ENCODE measurements at regions not wholly inside any gene's neighbourhood (a gene's known extent, or its start where the extent isn't known, plus 50 kb on each side); places are given as distances from the start of the nearest gene placed in this dataset.

GRCh38 chr1:30332116-30333094 is 391.0 kb downstream of the MATN1 start:
- no peak overlapping the region for H3K4me2 ChIP-seq (ENCODE audit: low read depth, low read length, poor library complexity, severe bottlenecking)
- H3K27me3 ChIP-seq (ENCODE audit: insufficient read depth, low read length, poor library complexity, severe bottlenecking), result no peaks in the 10 kb centered on the region
- no peaks in the 10 kb centered on the region for H3K79me2 ChIP-seq (ENCODE audit: insufficient read depth, low read length)
- no peak overlapping the region for H3K4me3 ChIP-seq (ENCODE audit: low read length, poor library complexity, severe bottlenecking)
- no peaks in the 10 kb centered on the region for H3F3A ChIP-seq (ENCODE audit: low read depth)
- no peaks in the 10 kb centered on the region for H3K9me2 ChIP-seq (replicated peaks; ENCODE audit: low read depth, low read length)
- no peaks in the 10 kb centered on the region for H4K20me1 ChIP-seq (ENCODE audit: insufficient read depth, low read length, poor library complexity, severe bottlenecking)
- H2AFZ ChIP-seq (ENCODE audit: low read length), result no peak overlapping the region
- H3K4me1 ChIP-seq (ENCODE audit: insufficient read depth, low read length, poor library complexity, severe bottlenecking), result no peaks in the 10 kb centered on the region
- H3K36me3 ChIP-seq (ENCODE audit: insufficient read depth, low read length), result no peaks in the 10 kb centered on the region
- H3K9ac ChIP-seq (ENCODE audit: low read depth, low read length, poor library complexity, severe bottlenecking), result no peak overlapping the region
- TF ChIP-seq EZH2phosphoT487 (IDR thresholded peaks at IDR 0.05; ENCODE audit: borderline replicate concordance) (no peak), CTCF (conservative IDR thresholded peaks at IDR 0.05; ENCODE audit: low read length) (no peak)
- peaks cover 3% of the 10 kb centered on the region; the same call in 1 of the 2 replicates for H3K9me3 ChIP-seq (ENCODE audit: insufficient read depth, low read depth, low read length)

GRCh38 chr1:30331415-30332065 is 391.8 kb downstream of the MATN1 start:
- Histone ChIP-seq H3K9me2 (replicated peaks; ENCODE audit: low read depth, low read length) (no peaks in the 10 kb centered on the region), H4K20me1 (ENCODE audit: insufficient read depth, low read length, poor library complexity, severe bottlenecking) (no peaks in the 10 kb centered on the region), H3K9ac (ENCODE audit: low read depth, low read length, poor library complexity, severe bottlenecking) (no peak overlapping the region), H2AFZ (ENCODE audit: low read length) (no peak overlapping the region), H3K9me3 (ENCODE audit: insufficient read depth, low read depth, low read length) (peaks cover 3% of the 10 kb centered on the region; the same call in 1 of the 2 replicates), H3K36me3 (ENCODE audit: insufficient read depth, low read length) (no peaks in the 10 kb centered on the region), H3K4me3 (ENCODE audit: low read length, poor library complexity, severe bottlenecking) (no peak overlapping the region), H3F3A (ENCODE audit: low read depth) (no peaks in the 10 kb centered on the region), H3K79me2 (ENCODE audit: insufficient read depth, low read length) (no peaks in the 10 kb centered on the region), H3K4me2 (ENCODE audit: low read depth, low read length, poor library complexity, severe bottlenecking) (no peak overlapping the region), H3K4me1 (ENCODE audit: insufficient read depth, low read length, poor library complexity, severe bottlenecking) (no peaks in the 10 kb centered on the region), H3K27me3 (ENCODE audit: insufficient read depth, low read length, poor library complexity, severe bottlenecking) (no peaks in the 10 kb centered on the region)
- TF ChIP-seq CTCF (conservative IDR thresholded peaks at IDR 0.05; ENCODE audit: low read length), result no peak
- TF ChIP-seq EZH2phosphoT487 (IDR thresholded peaks at IDR 0.05; ENCODE audit: borderline replicate concordance), result no peak

- Histone ChIP-seq H3F3A (ENCODE audit: low read depth) (no peaks in the 10 kb centered on the region), H3K4me1 (ENCODE audit: insufficient read depth, low read length, poor library complexity, severe bottlenecking) (no peaks in the 10 kb centered on the region), H3K79me2 (ENCODE audit: insufficient read depth, low read length) (no peaks in the 10 kb centered on the region), H2AFZ (ENCODE audit: low read length) (no peak overlapping the region), H3K27me3 (ENCODE audit: insufficient read depth, low read length, poor library complexity, severe bottlenecking) (no peaks in the 10 kb centered on the region), H4K20me1 (ENCODE audit: insufficient read depth, low read length, poor library complexity, severe bottlenecking) (no peaks in the 10 kb centered on the region), H3K9ac (ENCODE audit: low read depth, low read length, poor library complexity, severe bottlenecking) (no peak overlapping the region), H3K4me2 (ENCODE audit: low read depth, low read length, poor library complexity, severe bottlenecking) (no peak overlapping the region), H3K9me2 (replicated peaks; ENCODE audit: low read depth, low read length) (no peaks in the 10 kb centered on the region), H3K9me3 (ENCODE audit: insufficient read depth, low read depth, low read length) (no peaks in the 10 kb centered on the region; the same call in 1 of the 2 replicates), H3K4me3 (ENCODE audit: low read length, poor library complexity, severe bottlenecking) (no peak overlapping the region), H3K36me3 (ENCODE audit: insufficient read depth, low read length) (no peaks in the 10 kb centered on the region)
- no peak for TF ChIP-seq EZH2phosphoT487 (IDR thresholded peaks at IDR 0.05; ENCODE audit: borderline replicate concordance)
- no peak for TF ChIP-seq CTCF (conservative IDR thresholded peaks at IDR 0.05; ENCODE audit: low read length)
Measured at GRCh38 chr1:30330644-30331043, 392.7 kb downstream of the MATN1 start.
